NCI-H187 (cell line): ENCODE measurements at regions not wholly inside any gene's neighbourhood (a gene's known extent, or its start where the extent isn't known, plus 50 kb on each side); places are given as distances from the start of the nearest gene placed in this dataset.

ENCODE experiments used
- DNase-seq, 2 experiments: peaks; one replicate each; lab custom pipeline; 2025; lab: John Stamatoyannopoulos, UW

- no peak for DNase-seq
These were observed 375.1 kb downstream of the MED10 start for GRCh38 chr5:6003040-6003825.

- no peak for DNase-seq
These were observed 377.5 kb downstream of the MED10 start for GRCh38 chr5:6000867-6001266.

DNA sequence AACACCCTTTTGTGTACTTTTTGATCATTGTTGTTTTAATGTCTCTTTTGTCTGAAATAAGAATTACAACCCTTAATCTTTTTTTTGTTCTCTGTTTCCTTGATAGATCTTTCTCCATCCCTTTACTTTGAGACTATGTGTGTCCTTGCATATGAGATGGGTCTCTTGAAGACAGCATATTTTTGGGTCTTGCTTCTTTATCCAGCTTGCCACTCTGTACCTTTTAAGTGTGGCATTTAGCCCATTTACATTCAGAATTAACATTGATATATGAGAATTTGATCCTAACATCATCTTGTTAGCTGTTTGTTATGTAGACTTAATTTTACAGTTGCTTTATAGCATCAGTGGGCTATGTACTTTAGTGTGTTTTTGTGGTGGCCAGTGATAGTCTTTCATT is 382.5 kb downstream of the MED10 start:
- no peak for DNase-seq

DNA sequence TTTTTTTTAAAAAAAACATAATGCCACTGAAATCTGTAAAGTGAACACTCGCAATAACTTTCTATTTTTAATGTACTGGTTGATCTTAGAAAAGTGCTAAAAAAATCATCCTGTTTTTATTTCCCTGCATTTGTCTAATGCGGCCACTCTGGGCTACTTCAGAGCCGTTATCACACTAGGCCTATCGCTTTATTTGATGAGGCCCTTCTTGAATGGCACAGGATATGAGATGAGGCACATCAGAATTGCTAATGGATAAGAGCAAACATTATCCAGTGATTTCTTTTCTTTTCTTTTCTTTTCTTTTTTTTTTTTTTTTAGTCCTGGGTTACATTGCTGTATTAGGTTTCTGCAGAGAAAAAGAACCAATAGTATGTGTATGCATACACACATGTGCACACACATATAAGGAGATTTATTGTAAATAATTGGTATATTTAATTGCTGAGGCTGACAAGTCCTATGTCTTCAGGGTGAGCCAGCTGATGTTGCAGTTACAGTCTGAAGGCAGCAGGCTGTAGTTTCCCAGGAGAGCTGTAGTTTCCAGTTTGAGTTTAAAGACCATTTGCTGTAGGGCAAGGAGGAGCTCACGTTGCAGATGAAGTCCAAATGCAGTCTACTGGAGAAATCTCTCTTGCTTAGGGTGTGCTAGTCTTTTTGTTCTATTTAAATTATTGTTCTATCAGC is 391.7 kb downstream of the MED10 start:
- DNase-seq: no peak

DNA sequence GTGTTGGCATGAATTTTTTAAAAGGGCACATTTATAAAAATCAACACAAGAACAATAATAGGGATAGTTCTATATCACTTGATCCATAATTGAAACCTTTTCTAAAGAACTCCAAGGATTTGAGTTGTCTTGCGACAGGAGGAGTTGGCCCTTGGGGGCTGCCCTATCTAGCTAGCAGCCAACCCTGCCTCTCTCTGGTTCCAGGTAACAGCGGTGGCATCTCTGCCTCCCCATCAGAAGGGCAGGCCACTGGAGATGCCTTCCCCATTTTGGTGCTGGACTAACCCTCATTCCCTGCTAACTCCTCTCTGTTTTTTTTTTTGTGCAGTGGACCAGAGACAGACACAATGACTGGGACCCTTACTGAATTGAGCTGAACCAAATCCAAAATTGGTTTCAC is 393.0 kb downstream of the MED10 start:
- DNase-seq: no peak

DNA sequence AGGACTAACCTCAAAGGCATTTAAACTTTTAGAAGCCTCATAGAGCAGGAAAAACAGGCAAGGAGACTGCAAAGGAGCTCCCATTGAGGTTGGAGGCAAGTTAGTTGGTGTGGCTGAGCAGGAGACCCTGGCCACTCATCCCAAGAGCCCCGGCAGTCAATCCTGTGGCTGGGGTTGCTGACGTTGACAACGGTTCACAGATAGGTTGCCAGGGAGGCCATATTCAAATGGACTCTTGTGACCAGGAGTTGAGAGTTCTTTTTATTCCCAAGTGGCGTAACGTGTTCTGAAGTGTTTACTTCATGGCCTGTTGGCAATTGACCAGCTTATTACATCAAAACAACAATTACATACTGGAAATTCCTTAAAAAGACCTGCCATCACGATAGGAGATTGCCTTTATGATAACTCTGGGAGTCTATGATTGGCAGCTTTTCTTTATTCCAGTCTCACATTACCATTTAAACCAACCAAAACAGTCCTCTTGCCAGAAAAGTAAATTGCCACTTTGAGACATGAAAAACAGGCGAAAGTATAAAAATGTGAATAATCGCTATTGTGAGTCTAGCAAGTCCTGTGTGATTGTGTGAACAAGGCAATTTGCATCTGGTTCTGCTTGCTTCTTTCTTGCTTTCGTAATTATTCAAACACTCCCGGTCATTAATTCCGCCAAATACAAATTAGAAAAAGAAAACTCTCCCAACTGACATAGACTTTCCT is 394.9 kb downstream of the MED10 start:
- DNase-seq: peak in 1 of 2 experiments; percentile 26

DNA sequence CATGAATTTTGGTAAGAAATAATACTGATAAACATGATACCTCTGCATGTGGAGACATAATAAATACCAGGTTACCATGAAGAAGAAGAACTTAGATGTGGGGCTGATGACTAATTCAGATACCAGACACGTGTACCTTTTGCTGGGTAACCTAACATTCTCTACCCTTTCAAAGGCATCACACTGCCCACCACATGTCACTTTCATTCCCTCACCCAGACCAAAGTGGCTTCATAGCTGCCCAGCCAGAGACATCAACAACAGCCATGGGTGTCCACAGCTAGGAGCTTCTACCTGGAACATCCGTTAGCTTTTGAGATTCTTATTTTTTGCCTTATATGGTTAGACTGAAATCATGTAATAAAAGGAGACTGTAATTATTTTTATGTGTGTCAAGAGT is 396.8 kb downstream of the MED10 start:
- DNase-seq: no peak

GRCh38 chr5:5980538-5980895 is 397.8 kb downstream of the MED10 start:
- DNase-seq: no peak

- DNase-seq: no peak
These were observed 398.4 kb downstream of the MED10 start for GRCh38 chr5:5979761-5980537.

GRCh38 chr5:5979377-5979760 is 399.0 kb downstream of the MED10 start:
- DNase-seq: peak in 1 of 2 experiments; percentile 23

DNA sequence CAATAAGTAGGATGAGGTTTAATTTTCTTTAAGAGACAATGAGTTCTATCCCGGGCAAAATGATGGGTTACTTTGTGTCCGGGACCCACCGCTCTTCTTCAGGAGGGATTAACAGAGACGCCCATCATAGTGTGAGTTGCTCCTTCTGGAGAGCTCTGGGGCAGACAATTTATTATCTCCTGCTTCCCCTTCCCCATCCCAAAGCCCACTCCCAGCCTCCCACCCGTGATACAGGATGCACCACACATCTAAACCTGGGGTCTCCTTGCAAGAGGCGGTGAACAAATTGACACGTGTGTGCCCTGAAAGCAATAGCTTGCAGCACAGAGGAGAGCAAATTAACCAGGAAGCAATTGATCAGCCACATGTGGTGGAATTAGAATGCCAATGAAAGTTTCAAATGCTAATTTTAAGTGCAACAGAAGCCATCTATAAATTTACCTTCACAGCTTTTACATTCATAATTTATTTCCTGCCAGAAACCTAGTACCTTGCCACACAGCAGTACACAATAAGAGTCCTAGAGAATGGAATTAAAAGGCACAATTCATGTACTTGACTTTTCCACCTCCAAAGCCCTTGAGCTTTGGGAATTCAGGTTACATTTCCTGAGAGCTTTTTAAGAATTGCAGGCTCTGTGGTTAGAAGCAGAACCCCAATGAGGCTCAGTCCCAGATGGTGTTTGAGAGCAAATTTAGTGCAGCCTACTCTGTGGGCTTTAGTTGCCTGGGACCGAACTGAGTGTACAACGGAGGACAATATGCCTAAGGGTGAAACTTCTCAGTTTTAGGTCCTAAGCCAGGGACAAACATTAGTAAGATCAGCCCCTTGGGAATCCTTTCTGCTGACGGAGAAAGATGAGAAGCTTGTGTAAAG is 399.6 kb downstream of the MED10 start:
- peak; percentile 46 to 50 for DNase-seq

DNA sequence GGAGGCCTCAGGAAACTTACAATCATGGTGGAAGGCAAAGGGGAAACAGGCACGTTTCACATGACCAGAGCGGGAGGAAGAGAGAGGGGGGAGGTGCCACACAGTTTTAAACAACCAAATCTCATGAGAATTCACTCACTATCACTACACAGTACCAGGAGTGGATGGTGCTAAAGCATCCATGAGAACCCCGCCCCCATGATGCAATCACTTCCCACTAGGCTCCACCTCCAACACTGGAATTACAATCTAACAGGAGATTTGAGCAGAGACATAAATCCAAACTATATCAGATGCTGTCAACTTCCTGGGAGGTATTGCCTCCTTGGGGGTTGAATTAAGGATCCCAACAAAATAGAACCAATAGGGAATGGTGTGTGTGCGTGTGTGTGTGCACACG is 407.1 kb downstream of the MED10 start:
- no peak for DNase-seq

DNA sequence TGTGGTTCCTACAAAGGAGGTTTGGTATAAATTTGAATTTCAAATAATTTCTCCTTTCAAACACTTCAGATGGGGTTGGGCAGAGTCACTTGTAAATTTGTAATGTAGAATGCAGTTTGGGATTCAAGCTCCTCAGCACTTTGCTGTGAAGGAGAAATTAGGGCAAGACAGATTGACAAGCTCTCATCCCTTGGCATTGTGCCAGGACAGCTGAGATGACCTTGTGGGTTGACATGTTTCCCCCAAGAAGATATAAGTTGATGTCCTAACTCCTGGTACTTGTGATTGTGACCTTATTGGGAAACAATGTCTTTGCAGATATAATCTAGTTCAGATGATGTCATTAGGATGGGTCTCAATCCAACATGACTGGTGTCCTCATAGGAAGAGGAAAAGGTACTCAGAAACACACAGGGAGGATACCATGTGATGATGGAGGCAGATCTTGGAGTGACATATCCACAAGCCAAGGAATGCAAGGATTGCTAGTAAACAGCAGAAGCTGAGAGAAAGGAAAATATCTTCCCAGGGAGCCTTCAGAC is 408.3 kb downstream of the MED10 start:
- no peak for DNase-seq

- DNase-seq: no peak
These were observed 409.4 kb downstream of the MED10 start for GRCh38 chr5:5968981-5969380.

- no peak for DNase-seq
These were observed 410.4 kb downstream of the MED10 start for GRCh38 chr5:5967944-5968343.

DNA sequence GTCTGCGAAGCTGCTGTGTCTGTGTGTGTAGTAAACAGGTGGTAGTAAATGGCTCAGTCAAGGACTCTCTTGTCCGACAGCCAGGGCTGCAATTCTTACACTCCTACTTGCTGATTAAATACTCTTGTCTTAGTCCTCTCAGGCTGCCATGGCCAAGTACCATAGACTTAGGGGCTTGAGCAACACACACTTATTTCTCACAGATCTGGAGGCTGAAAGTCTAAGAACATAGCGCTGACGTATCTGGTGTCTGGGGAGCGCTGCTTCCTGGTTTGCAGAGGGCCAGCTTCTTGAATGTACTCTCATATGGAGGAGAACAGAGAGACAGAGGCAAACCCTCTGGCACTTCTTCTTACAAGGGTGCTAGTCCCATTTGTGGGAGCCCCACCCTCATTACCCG is 411.0 kb downstream of the MED10 start:
- DNase-seq: no peak

- no peak for DNase-seq
These were observed 413.2 kb downstream of the MED10 start for GRCh38 chr5:5965132-5965531.

GRCh38 chr5:5964347-5964746 is 414.0 kb downstream of the MED10 start:
- no peak for DNase-seq

- no peak for DNase-seq
These were observed 420.6 kb downstream of the MED10 start for GRCh38 chr5:5957737-5958136.

DNA sequence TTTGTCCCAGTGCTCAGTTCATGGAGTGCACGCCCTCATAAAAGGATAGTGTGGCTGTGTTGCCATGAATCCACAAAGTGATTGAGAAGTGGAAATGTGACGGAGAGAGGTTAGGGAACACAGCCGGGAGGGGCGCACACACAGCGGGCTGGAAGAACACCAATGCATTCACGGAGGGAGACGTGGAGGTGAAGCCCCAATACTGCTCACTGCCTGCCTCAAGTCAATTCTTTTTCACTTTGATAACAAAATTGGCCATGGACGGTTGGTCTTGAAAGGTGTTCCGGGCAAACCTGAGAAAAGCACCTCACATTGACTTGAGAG is 424.1 kb downstream of the MED10 start:
- no peak for DNase-seq

GRCh38 chr5:5953584-5954274 is 424.6 kb downstream of the MED10 start:
- no peak for DNase-seq
